Superior temporal gyrus (tissue), 1 donor: ENCODE measurements at regions not wholly inside any gene's neighbourhood (a gene's known extent, or its start where the extent isn't known, plus 50 kb on each side); places are given as distances from the start of the nearest gene placed in this dataset.
"Not testable (repeated sequence)": the region's sequence is repeated elsewhere in the genome, so short reads cannot be mapped to it uniquely, and the experiment has no call there.

Source experiments
- DNase-seq: peaks from one replicate; pipeline ENCODE4 v3.0.0-alpha.2; 2016; ENCODE audit errors: extremely low spot score

- no peak for DNase-seq
Observed at GRCh38 chr5:17326600-17327037, 109.2 kb downstream of the BASP1 start.

DNA sequence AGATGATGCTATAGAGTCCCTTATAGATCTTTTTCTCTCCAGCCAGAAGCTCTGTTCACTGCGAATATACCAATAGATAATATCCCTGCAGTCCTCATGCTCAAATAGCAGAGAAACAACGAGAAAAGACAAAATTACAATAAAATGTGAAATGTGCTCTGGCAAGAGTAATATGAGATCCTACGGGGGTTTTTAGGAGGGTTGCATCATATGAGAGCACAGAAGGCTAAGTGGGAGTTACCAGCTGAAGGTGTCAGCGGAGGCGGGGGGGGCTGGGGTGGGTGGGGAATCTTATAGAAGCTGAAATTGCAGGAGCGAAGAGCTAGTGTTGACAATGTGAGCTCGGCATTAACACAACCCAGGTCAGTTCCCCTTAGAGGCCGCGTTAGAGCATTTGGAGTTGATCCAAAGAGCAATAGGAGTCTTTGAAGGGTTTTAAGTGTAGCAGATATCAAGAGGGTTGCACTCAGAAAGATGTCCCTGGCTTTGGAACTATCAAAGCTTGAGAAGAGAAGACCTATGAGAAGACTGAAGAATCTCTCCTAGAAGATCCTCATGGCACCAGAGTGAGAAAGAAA lies 109.7 kb downstream of the BASP1 start:
- DNase-seq = no peak

GRCh38 chr5:17329571-17329970 lies 112.1 kb downstream of the BASP1 start:
- DNase-seq = no peak

GRCh38 chr5:17330386-17330785 lies 113.0 kb downstream of the BASP1 start:
- DNase-seq = no peak

GRCh38 chr5:17331651-17332050 lies 114.2 kb downstream of the BASP1 start:
- DNase-seq = no peak

GRCh38 chr5:17333755-17334154 lies 116.3 kb downstream of the BASP1 start:
- DNase-seq = no peak

DNA sequence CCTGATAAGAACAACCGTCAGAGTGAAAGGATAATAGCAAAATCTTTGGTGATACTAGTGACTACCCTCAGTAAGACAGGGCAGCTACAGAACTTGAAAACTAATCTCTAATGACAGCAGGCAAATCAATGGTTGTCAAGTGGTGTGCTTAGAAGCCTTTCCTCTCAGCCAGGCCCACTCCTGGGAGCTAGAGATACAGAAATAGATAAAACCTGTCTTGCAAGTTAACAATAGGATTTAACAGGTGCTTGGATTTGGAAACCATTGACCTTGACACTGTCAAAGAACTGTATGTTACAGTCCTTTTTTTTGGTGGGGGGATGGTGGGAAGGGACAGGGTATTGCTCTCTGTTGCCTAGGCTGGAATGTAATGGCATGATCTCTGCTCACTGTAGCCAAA lies 118.6 kb downstream of the BASP1 start:
- DNase-seq = no peak

DNA sequence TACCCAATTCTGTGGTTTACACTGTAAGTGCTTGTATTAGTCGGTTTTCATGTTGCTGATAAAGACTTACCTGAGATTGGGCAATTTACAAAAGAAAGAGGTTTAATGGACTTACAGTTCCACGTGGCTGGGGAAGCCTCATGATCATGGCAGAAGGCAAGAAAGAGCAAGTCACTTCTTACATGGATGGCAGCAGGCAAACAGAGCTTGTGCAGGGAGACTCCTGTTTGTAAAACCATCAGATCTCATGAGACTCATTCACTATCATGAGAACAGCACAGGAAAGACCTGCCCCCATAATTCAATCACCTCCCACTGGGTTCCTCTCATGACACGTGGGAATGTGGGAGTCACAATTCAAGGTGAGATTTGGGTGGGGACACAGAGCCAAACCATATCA lies 119.3 kb downstream of the BASP1 start:
- not testable (repeated sequence) for DNase-seq

DNA sequence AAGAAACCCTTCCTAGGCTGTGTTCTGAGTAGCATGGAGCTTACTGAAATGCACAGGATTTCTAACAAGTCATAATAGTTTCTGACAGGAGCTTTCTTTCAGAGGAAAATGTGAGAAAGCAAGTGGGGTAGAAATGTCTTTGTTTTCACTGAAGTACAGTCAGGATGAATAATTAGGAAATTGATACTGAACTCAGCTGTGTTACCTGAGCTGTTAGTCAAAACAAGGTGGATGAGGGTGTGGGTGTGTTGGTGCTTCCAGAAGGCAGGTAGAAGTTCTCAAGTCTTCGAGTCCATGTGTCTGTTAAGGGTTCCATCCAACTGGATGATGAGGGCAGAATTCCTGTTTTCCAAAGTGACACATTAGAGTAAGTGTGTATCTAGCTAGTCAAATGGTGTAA lies 122.4 kb downstream of the BASP1 start:
- DNase-seq = no peak

- no peak for DNase-seq
Observed at GRCh38 chr5:17340379-17340778, 122.9 kb downstream of the BASP1 start.

- no peak for DNase-seq
Observed at GRCh38 chr5:17340819-17341218, 123.4 kb downstream of the BASP1 start.

- no peak for DNase-seq
Observed at GRCh38 chr5:17343675-17344074, 126.2 kb downstream of the BASP1 start.

DNA sequence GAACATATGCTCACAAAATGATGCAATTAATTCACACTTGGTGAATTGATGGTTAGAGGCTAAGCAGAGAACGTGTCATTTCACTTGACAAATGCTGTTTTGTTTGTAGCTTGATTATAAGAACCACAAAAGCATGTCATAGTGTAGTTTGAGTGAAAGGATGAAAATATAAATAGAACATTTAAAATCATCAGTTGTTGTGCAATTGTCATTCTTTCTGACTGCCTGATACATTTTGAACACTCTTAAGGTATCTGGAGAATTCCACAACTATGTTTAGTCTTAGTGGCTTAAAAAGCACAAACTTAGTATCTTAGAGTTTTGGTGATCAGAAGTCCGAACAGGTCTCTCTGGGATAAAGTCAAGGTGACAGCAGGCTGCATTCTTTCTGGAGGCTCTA lies 129.4 kb downstream of the BASP1 start:
- DNase-seq = no peak

GRCh38 chr5:17352223-17352622 lies 134.8 kb downstream of the BASP1 start:
- no peak for DNase-seq

DNA sequence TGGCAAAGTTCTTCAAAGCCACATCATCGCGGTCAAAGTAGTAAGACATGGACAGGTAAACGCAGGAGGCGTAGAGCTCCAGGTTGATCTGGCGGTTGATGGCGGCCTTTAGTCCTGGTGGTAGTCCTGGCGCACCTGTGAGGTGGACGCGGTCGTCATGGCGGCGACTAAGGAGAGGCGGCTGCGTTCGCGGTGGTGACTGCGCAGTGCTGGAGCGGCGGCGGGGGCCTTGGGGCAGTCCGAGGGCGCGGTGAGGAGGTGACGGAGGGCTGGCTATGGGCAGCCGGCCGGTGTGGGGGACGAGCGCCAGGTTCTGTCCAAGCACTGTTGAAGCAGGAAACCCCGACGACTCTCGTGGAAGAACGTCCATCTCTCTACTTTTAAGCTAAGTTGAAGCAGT lies 136.8 kb downstream of the BASP1 start:
- DNase-seq = no peak

DNA sequence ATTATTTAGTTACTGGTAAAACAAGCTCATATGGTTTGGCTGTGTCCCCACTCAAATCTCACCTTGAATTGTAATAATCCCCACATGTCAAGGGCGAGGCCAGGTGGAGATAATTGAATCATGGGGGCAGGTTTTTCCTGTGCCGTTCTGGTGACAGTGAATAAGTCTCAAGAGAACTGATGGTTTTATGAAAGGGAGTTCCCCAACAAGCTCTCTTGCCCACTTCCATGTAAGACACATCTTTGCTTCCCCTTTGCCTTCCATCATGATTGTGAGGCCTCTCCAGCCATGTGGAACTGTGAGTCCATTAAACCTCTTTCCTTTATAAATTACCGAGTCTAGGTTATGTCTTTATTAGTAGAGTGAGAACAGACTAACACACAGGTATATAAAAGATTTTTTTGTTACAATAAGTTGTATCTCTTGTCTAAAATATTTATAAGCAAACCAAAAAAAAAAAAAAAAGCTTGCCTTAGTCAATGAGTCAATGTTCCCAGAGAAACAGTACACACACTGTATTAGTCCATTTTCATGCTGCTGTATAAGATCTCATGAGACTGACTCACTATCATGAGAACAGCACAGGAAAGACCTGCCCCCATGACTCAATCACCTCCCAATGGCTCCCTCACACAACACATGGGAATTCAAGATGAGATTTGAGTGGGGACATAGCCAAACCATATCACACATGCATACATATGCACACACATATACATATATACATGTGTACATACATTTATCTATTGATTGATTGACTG lies 138.3 kb downstream of the BASP1 start:
- DNase-seq = no peak

DNA sequence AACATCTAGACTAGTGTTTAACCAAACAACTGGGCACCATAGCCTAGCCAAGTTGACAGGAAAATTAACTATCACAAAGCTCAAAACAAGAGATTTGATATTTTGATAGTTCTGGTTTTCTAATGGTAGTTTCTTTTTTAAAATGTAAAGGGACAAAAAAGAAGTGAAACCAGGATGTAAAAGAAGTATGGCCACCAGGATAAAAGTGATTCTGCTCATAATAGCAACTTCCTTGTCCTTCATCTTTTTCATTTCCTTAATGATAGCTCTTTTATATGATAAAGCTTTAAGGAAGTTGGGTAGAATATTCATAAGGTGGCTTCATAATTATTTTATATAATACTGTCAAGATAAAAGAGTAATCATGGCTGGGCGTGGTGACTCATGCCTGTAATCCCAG lies 139.1 kb downstream of the BASP1 start:
- DNase-seq = no peak

GRCh38 chr5:17357504-17357903 lies 140.1 kb downstream of the BASP1 start:
- no peak for DNase-seq

- DNase-seq = no peak
Observed at GRCh38 chr5:17358031-17358430, 140.0 kb upstream of the TAF11L2 start.

GRCh38 chr5:17359451-17360011 lies 138.5 kb upstream of the TAF11L2 start:
- no peak for DNase-seq

DNA sequence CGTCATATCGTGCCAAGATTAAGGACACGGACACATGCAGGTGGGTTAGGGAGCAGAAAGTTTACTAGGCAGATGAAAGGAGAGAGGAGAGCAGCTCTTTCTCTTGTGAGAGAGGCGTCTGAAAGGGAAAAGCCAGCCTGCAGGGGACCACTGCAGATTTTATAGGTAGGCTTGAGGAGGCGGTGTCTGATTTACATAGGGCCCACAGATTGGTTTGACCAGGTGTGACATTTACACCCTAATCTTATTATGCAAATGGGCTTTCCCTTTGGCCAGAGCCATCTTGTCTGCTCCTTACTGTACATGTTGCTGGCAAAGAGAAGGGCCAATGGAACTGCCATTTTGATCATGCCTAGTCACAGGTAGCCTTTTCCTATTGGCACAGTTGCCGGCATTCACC lies 137.2 kb upstream of the TAF11L2 start:
- no peak for DNase-seq

GRCh38 chr5:17361331-17361730 lies 136.7 kb upstream of the TAF11L2 start:
- DNase-seq = no peak
